ENCODE measurements at regions not wholly inside any gene's neighbourhood (a gene's known extent, or its start where the extent isn't known, plus 50 kb on each side); places are given as distances from the start of the nearest gene placed in this dataset.

DNA sequence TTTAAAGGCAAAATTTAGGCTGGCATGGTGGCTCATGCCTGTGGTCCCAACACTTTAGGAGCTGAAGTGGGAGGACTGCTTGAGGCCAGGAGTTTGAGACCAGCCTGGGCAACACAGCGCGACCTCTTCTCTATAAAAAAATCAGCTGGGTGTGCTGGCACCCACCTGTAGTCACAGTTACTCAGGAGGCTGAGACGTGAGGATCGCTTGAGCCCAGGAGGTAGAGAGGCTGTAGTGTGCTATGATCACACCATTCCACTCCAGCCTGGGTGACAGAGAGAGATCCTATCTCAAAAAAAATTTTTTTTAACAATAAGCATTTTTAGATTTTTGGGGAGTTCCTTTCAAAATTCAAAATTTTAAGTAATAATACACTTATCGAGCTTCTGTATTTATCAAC, 63.3 kb downstream of the SPATA31C2 start:
- no peaks in the 10 kb centered on the region for H3K27me3 Mint-ChIP-seq (ENCODE audit: insufficient read depth, unreplicated experiment)
- no peak overlapping the region for H3K4me3 Mint-ChIP-seq (ENCODE audit: unreplicated experiment)
- no TSS peak for BruUV-seq (replicated peaks)
- H3K4me1 Mint-ChIP-seq (ENCODE audit: insufficient read depth, unreplicated experiment): peaks cover 31% of the 10 kb centered on the region
- H3K36me3 Mint-ChIP-seq (ENCODE audit: insufficient read depth, unreplicated experiment): peaks cover 4% of the 10 kb centered on the region
- CTCF ChIA-PET: interaction anchor here (1.0 to 2.3 kb wide), 5 partner anchors 8 to 504 kb away, joined by 3 to 7 read pairs (median 4); no protein-coding TSS in a partner anchor
- no peak for TF ChIP-seq CTCF (IDR thresholded peaks at IDR 0.05; ENCODE audit: unreplicated experiment)
- no peak for DNase-seq (ENCODE audit: unreplicated experiment)
- intact Hi-C loops (cut with micrococcal nuclease): loop anchor here (5.0 kb wide), 1 partner anchor 312 kb away; the partner anchor contains the start of gene SPIN1
- POLR2A ChIA-PET: interaction anchor here (0.6 to 3.3 kb wide), 7 partner anchors 21 to 709 kb away, joined by 3 to 20 read pairs (median 4); partner anchors contain the start of genes CDK20 and SPIN1
- H3K27ac Mint-ChIP-seq (ENCODE audit: low read depth, unreplicated experiment): peak overlapping the region; percentile 95
- peaks cover 6% of the 10 kb centered on the region for H3K9me3 Mint-ChIP-seq (ENCODE audit: unreplicated experiment)

GRCh38 chr9:88072831-88073375, 65.4 kb downstream of the SPATA31C2 start:
- ChIA-PET CTCF (interaction anchor here (0.6 kb wide), 1 partner anchor 459 kb away, joined by 3 read pairs; no protein-coding TSS in a partner anchor), POLR2A (no interaction called here)
- H3K9me3 Mint-ChIP-seq (ENCODE audit: unreplicated experiment): peaks cover 6% of the 10 kb centered on the region
- peaks cover 4% of the 10 kb centered on the region for H3K36me3 Mint-ChIP-seq (ENCODE audit: insufficient read depth, unreplicated experiment)
- peaks cover 31% of the 10 kb centered on the region for H3K4me1 Mint-ChIP-seq (ENCODE audit: insufficient read depth, unreplicated experiment)
- TF ChIP-seq CTCF (IDR thresholded peaks at IDR 0.05; ENCODE audit: unreplicated experiment): no peak
- intact Hi-C loops (cut with micrococcal nuclease): no loop called here
- no peak overlapping the region for H3K27ac Mint-ChIP-seq (ENCODE audit: low read depth, unreplicated experiment)
- DNase-seq (ENCODE audit: unreplicated experiment): no peak
- H3K27me3 Mint-ChIP-seq (ENCODE audit: insufficient read depth, unreplicated experiment): no peaks in the 10 kb centered on the region
- no TSS peak for BruUV-seq (replicated peaks)
- H3K4me3 Mint-ChIP-seq (ENCODE audit: unreplicated experiment): no peak overlapping the region

- H3K27ac Mint-ChIP-seq (ENCODE audit: low read depth, unreplicated experiment): no peak overlapping the region
- no TSS peak for BruUV-seq (replicated peaks)
- H3K27me3 Mint-ChIP-seq (ENCODE audit: insufficient read depth, unreplicated experiment): no peaks in the 10 kb centered on the region
- ChIA-PET CTCF (interaction anchor here (0.6 kb wide), 1 partner anchor 32 kb away, joined by 5 read pairs; no protein-coding TSS in a partner anchor), POLR2A (no interaction called here)
- no peak for DNase-seq (ENCODE audit: unreplicated experiment)
- intact Hi-C loops (cut with micrococcal nuclease): no loop called here
- H3K36me3 Mint-ChIP-seq (ENCODE audit: insufficient read depth, unreplicated experiment): peaks cover 4% of the 10 kb centered on the region
- no peak overlapping the region for H3K4me3 Mint-ChIP-seq (ENCODE audit: unreplicated experiment)
- H3K9me3 Mint-ChIP-seq (ENCODE audit: unreplicated experiment): peaks cover 6% of the 10 kb centered on the region
- TF ChIP-seq CTCF (IDR thresholded peaks at IDR 0.05; ENCODE audit: unreplicated experiment): no peak
- peaks cover 17% of the 10 kb centered on the region for H3K4me1 Mint-ChIP-seq (ENCODE audit: insufficient read depth, unreplicated experiment)
Observed at GRCh38 chr9:88071331-88071730, 66.9 kb downstream of the SPATA31C2 start.

DNA sequence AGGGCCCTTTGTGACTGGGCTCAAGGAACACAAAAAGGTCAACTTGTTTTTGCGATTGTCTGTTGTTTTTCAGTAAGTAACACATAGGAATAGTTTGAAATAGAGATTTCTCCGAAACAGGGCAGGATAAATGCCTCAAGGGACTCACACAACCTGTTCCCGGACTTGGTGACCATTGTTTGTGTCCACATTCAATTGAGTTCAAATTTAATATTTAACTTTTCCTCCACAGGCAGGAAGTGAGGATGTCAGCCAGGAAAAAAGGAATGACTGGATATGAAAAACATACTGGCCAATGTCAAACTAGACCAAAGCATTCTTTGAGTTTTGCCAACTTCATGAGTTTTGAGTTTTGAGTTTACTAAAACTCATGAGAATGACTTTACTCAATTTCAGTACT, 72.7 kb downstream of the SPATA31C2 start:
- H3K4me3 Mint-ChIP-seq (ENCODE audit: unreplicated experiment): no peak overlapping the region
- POLR2A ChIA-PET: interaction anchor here (0.7 kb wide), 1 partner anchor 307 kb away, joined by 3 read pairs; no protein-coding TSS in a partner anchor
- H3K9me3 Mint-ChIP-seq (ENCODE audit: unreplicated experiment): no peaks in the 10 kb centered on the region
- no TSS peak for BruUV-seq (replicated peaks)
- no peaks in the 10 kb centered on the region for H3K4me1 Mint-ChIP-seq (ENCODE audit: insufficient read depth, unreplicated experiment)
- no peak for TF ChIP-seq CTCF (IDR thresholded peaks at IDR 0.05; ENCODE audit: unreplicated experiment)
- CTCF ChIA-PET: no interaction called here
- no peaks in the 10 kb centered on the region for H3K27me3 Mint-ChIP-seq (ENCODE audit: insufficient read depth, unreplicated experiment)
- intact Hi-C loops (cut with micrococcal nuclease): no loop called here
- no peak overlapping the region for H3K27ac Mint-ChIP-seq (ENCODE audit: low read depth, unreplicated experiment)
- H3K36me3 Mint-ChIP-seq (ENCODE audit: insufficient read depth, unreplicated experiment): no peaks in the 10 kb centered on the region
- no peak for DNase-seq (ENCODE audit: unreplicated experiment)
